ENCODE measurements at regions not wholly inside any gene's neighbourhood (a gene's known extent, or its start where the extent isn't known, plus 50 kb on each side); places are given as distances from the start of the nearest gene placed in this dataset.

DNA sequence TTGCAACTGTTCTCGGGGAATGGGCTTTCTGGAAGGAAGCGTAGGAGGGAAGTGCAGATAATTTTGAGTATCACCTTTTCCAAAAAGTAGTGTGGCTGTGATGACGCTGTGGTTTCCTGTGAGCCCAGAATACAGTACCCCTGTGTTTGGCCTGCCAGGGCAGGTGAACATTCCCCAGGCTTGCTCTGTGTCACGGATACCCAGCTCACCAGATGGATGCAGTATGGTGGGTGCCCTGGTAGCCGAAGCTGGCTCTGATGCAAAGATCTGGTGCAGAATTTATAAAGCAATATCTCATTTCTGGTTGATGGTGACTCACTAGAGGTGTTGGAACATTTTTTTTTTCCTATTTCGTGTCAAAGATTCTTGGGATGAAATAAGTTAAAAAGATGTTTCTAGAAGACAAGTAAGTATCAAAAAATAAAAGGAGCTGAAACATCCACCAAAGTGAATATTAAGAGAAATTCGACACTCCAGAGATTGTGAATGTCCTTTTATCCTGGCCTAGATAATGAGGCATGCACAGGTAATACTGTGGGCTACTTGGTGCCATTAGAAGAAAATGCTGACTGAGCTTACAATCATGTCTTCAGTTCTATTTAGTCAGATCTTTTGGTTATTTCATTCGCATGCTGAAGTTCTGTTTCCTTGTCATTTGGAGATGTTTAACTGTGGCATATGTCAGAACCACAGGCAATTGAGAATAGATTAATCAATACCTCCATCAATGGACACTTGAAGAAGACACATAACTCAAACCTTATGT is 200.1 kb downstream of the GADD45G start:
- H3K27me3 ChIP-seq (ENCODE audit: control insufficient read depth, insufficient read depth, low read length, poor library complexity, severe bottlenecking), result no peaks in the 10 kb centered on the region
- WGBS, 2 experiments (ENCODE audit: insufficient coverage in 1 of 2, insufficient read length in 1 of 2), result 87 to 98% methylated on average over 4 to 8 of the region's 8 CpGs
- no peaks in the 10 kb centered on the region for H3K9me3 ChIP-seq (ENCODE audit: control insufficient read depth, low read length)
- H3K4me1 Mint-ChIP-seq, result peaks cover 18% of the 10 kb centered on the region
- H3K27ac Mint-ChIP-seq, result no peak overlapping the region
- H3K4me3 Mint-ChIP-seq, result no peak overlapping the region
- TF ChIP-seq CTCF (conservative IDR thresholded peaks at IDR 0.05), result no peak
- peak; percentile 22 for DNase-seq
- H3K27ac ChIP-seq (ENCODE audit: low read depth, low read length), result no peak overlapping the region
- no peaks in the 10 kb centered on the region for H3K36me3 Mint-ChIP-seq (ENCODE audit: low read depth)
- no peaks in the 10 kb centered on the region for H3K4me1 ChIP-seq (ENCODE audit: control insufficient read depth, insufficient read depth, low read length)
- no peaks in the 10 kb centered on the region for H3K36me3 ChIP-seq (ENCODE audit: control insufficient read depth, insufficient read depth, low read length)
- no peak overlapping the region for H3K4me3 ChIP-seq (ENCODE audit: low read length)
- H3K27me3 Mint-ChIP-seq (ENCODE audit: insufficient read depth), result peaks cover 9% of the 10 kb centered on the region
- no peak overlapping the region for H3K9ac ChIP-seq (ENCODE audit: extremely low read depth, low read length, poor library complexity, severe bottlenecking)
- H3K9me3 Mint-ChIP-seq, result no peaks in the 10 kb centered on the region

DNA sequence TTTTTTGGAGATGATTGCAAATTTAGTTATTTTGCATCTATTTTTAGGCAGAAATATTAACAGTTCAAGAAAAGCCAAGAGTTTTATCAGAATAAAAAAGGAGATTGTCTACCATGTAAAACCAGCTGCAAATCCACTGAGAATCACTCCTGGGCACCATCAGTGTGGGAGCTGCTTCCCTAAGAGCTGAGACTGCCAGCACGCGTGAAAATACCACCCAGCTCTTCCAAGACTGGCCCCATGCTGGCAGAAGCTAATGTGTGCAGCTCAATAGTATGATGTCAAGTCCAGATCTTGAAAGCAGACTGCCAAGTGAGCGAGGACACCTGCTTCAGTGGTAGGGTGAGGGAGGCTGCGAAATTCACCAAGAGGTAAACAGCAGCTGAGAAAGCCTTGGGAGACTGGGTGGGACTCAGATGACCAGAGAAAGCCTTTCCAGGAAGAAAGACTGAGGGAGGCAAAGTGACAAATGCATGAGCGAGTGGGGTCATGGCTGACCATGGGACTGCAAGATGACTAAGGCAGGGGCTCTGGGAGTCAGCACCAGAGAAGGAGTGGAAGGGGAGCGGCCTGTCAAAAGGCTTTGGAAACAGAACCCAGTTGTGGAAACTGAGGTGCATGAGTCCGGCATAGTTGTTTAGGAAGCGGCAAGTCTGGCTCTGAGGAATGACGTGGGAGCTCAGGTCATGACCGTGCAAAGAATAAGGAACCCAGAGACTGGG is 200.9 kb downstream of the GADD45G start:
- H3K4me3 ChIP-seq (ENCODE audit: low read length), result no peak overlapping the region
- H3K9me3 ChIP-seq (ENCODE audit: control insufficient read depth, low read length), result no peaks in the 10 kb centered on the region
- H3K4me1 ChIP-seq (ENCODE audit: control insufficient read depth, insufficient read depth, low read length), result no peaks in the 10 kb centered on the region
- H3K9ac ChIP-seq (ENCODE audit: extremely low read depth, low read length, poor library complexity, severe bottlenecking), result no peak overlapping the region
- WGBS, 2 experiments (ENCODE audit: insufficient coverage in 1 of 2, insufficient read length in 1 of 2), result 92 to 100% methylated on average over 9 to 10 of the region's 10 CpGs
- peaks cover 24% of the 10 kb centered on the region for H3K4me1 Mint-ChIP-seq
- H3K4me3 Mint-ChIP-seq, result no peak overlapping the region
- no peak for TF ChIP-seq CTCF (conservative IDR thresholded peaks at IDR 0.05)
- H3K36me3 ChIP-seq (ENCODE audit: control insufficient read depth, insufficient read depth, low read length), result no peaks in the 10 kb centered on the region
- H3K27ac ChIP-seq (ENCODE audit: low read depth, low read length), result no peak overlapping the region
- no peaks in the 10 kb centered on the region for H3K9me3 Mint-ChIP-seq
- DNase-seq, result peak; percentile 22
- peaks cover 9% of the 10 kb centered on the region for H3K27me3 Mint-ChIP-seq (ENCODE audit: insufficient read depth)
- H3K27me3 ChIP-seq (ENCODE audit: control insufficient read depth, insufficient read depth, low read length, poor library complexity, severe bottlenecking), result no peaks in the 10 kb centered on the region
- H3K27ac Mint-ChIP-seq, result no peak overlapping the region
- no peaks in the 10 kb centered on the region for H3K36me3 Mint-ChIP-seq (ENCODE audit: low read depth)

GRCh38 chr9:89806371-89807100 is 201.7 kb downstream of the GADD45G start:
- no peak overlapping the region for H3K4me3 ChIP-seq (ENCODE audit: low read length)
- H3K9ac ChIP-seq (ENCODE audit: extremely low read depth, low read length, poor library complexity, severe bottlenecking), result no peak overlapping the region
- no peaks in the 10 kb centered on the region for H3K36me3 ChIP-seq (ENCODE audit: control insufficient read depth, insufficient read depth, low read length)
- Mint-ChIP-seq H3K4me1 (peaks cover 24% of the 10 kb centered on the region), H3K9me3 (no peaks in the 10 kb centered on the region), H3K27me3 (ENCODE audit: insufficient read depth) (peaks cover 11% of the 10 kb centered on the region), H3K4me3 (no peak overlapping the region), H3K27ac (no peak overlapping the region), H3K36me3 (ENCODE audit: low read depth) (no peaks in the 10 kb centered on the region)
- DNase-seq, result peak; percentile 18
- WGBS, 2 experiments (ENCODE audit: insufficient coverage in 1 of 2, insufficient read length in 1 of 2), result 92 to 100% methylated on average over 3 to 4 of the region's 4 CpGs
- no peak for TF ChIP-seq CTCF (conservative IDR thresholded peaks at IDR 0.05)
- H3K4me1 ChIP-seq (ENCODE audit: control insufficient read depth, insufficient read depth, low read length), result no peaks in the 10 kb centered on the region
- no peak overlapping the region for H3K27ac ChIP-seq (ENCODE audit: low read depth, low read length)
- no peaks in the 10 kb centered on the region for H3K9me3 ChIP-seq (ENCODE audit: control insufficient read depth, low read length)
- no peaks in the 10 kb centered on the region for H3K27me3 ChIP-seq (ENCODE audit: control insufficient read depth, insufficient read depth, low read length, poor library complexity, severe bottlenecking)

Data from endodermal cell (in vitro differentiated cells).